Mesenchymal stem cell (in vitro differentiated cells and primary cell): ENCODE measurements at regions not wholly inside any gene's neighbourhood (a gene's known extent, or its start where the extent isn't known, plus 50 kb on each side); places are given as distances from the start of the nearest gene placed in this dataset.

ENCODE experiments used
- DNase-seq: peaks from one replicate; pipeline ENCODE4 v3.0.0-alpha.2; 2013
- H2AFZ ChIP-seq: one replicate; pipeline ENCODE4 v1.6.1; 2013; ENCODE audit warnings: low read depth, mild to moderate bottlenecking, control low read depth, inconsistent platforms, low read length, moderate library complexity
- H2AK5ac ChIP-seq: 2 replicates; pipeline ENCODE4 v1.6.1; 2013; ENCODE audit warnings: low read length, moderate library complexity, mild to moderate bottlenecking, inconsistent platforms; ENCODE audit not compliant: severe bottlenecking
- H2BK120ac ChIP-seq: one replicate; pipeline ENCODE4 v1.6.1; 2013; ENCODE audit warnings: low read depth, mild to moderate bottlenecking, inconsistent platforms, low read length, moderate library complexity
- H2BK12ac ChIP-seq, 2 experiments: one replicate each; pipeline ENCODE4 v1.6.1; 2013; ENCODE audit warnings: inconsistent platforms in 2 of 2, low read length in 2 of 2, mild to moderate bottlenecking in 2 of 2, moderate library complexity in 2 of 2, control low read depth in 1 of 2
- H2BK15ac ChIP-seq: one replicate; pipeline ENCODE4 v1.6.1; 2013; ENCODE audit warnings: mild to moderate bottlenecking, low read depth, inconsistent platforms; ENCODE audit not compliant: poor library complexity, severe bottlenecking
- H2BK5ac ChIP-seq: 2 replicates; pipeline ENCODE4 v1.6.1; 2013; ENCODE audit warnings: low read depth, mild to moderate bottlenecking, low read length, control low read depth, inconsistent platforms; ENCODE audit not compliant: poor library complexity, severe bottlenecking
- H3K14ac ChIP-seq, 2 experiments: one replicate each; pipeline ENCODE4 v1.6.1; 2013; ENCODE audit warnings: inconsistent platforms in 2 of 2, low read length in 2 of 2, control low read depth in 1 of 2, mild to moderate bottlenecking in 1 of 2, moderate library complexity in 1 of 2
- H3K18ac ChIP-seq, 2 experiments: one replicate each; pipeline ENCODE4 v1.6.1; 2013; ENCODE audit warnings: inconsistent platforms in 2 of 2, low read length in 2 of 2, control low read depth in 1 of 2, low read depth in 1 of 2, mild to moderate bottlenecking in 1 of 2
- H3K23ac ChIP-seq, 2 experiments: one replicate each; pipeline ENCODE4 v1.6.1; 2013; ENCODE audit warnings: inconsistent platforms in 2 of 2, low read length in 2 of 2, mild to moderate bottlenecking in 2 of 2, moderate library complexity in 2 of 2, control low read depth in 1 of 2
- H3K27ac ChIP-seq: 2 replicates; pipeline ENCODE4 v1.5.1; 2013; ENCODE audit warnings: mild to moderate bottlenecking, moderate library complexity, low read length, control low read depth, inconsistent platforms; ENCODE audit not compliant: poor library complexity, severe bottlenecking
- H3K27me3 ChIP-seq, 2 experiments: 2 replicates each; pipeline versions ENCODE4 v1.6.1 to v1.7.0; 2013; ENCODE audit warnings: low read length in 2 of 2, mild to moderate bottlenecking in 2 of 2, moderate library complexity in 2 of 2, control low read depth in 1 of 2, inconsistent platforms in 1 of 2; ENCODE audit not compliant: control insufficient read depth in 1 of 2, insufficient read depth in 1 of 2
- H3K36me3 ChIP-seq, 2 experiments: 2 replicates each; pipeline versions ENCODE4 v1.6.1 to v1.7.0; 2013; ENCODE audit warnings: low read length in 2 of 2, control low read depth in 1 of 2, inconsistent platforms in 1 of 2, low read depth in 1 of 2, mild to moderate bottlenecking in 1 of 2; ENCODE audit not compliant: insufficient read depth in 2 of 2, control insufficient read depth in 1 of 2
- H3K4ac ChIP-seq, 2 experiments: one replicate each; pipeline ENCODE4 v1.6.1; 2013; ENCODE audit warnings: inconsistent platforms in 2 of 2, low read length in 2 of 2, mild to moderate bottlenecking in 2 of 2, moderate library complexity in 2 of 2, control low read depth in 1 of 2, low read depth in 1 of 2
- H3K4me1 ChIP-seq: 2 replicates; pipeline ENCODE4 v1.6.1; 2013; ENCODE audit warnings: low read depth, low read length, control low read depth; ENCODE audit not compliant: control insufficient read depth, insufficient read depth
- H3K4me2 ChIP-seq: 2 replicates; pipeline ENCODE4 v1.6.1; 2013; ENCODE audit warnings: low read length, mild to moderate bottlenecking, inconsistent platforms; ENCODE audit not compliant: poor library complexity, severe bottlenecking
- H3K4me3 ChIP-seq, 2 experiments: 2 replicates each; pipeline versions ENCODE4 v1.5.1 to v1.7.0; 2013; ENCODE audit warnings: low read length in 2 of 2, mild to moderate bottlenecking in 2 of 2, control low read depth in 1 of 2, low read depth in 1 of 2; ENCODE audit not compliant: insufficient read depth in 1 of 2
- H3K79me1 ChIP-seq: replicated peaks from 2 replicates; pipeline ENCODE4 v1.6.1; 2013; ENCODE audit warnings: mild to moderate bottlenecking, control low read depth, low read length, inconsistent platforms; ENCODE audit not compliant: poor library complexity, severe bottlenecking
- H3K9ac ChIP-seq: 2 replicates; pipeline ENCODE4 v1.7.0; 2013; ENCODE audit warnings: mild to moderate bottlenecking, low read length, moderate library complexity
- H3K9me3 ChIP-seq: 2 replicates; pipeline ENCODE4 v1.7.0; 2013; ENCODE audit warnings: mild to moderate bottlenecking, low read length; ENCODE audit not compliant: control insufficient read depth
- H4K8ac ChIP-seq: one replicate; pipeline ENCODE4 v1.6.1; 2013; ENCODE audit warnings: inconsistent platforms, mild to moderate bottlenecking, low read length, moderate library complexity
- H4K91ac ChIP-seq: one replicate; pipeline ENCODE4 v1.6.1; 2013; ENCODE audit warnings: mild to moderate bottlenecking, low read length, inconsistent platforms
- WGBS: methylation state at CpG from one replicate; pipeline ENCODE4 v1.1.7; 2013; ENCODE audit warnings: mixed read lengths; 5-methylcytosine and 5-hydroxymethylcytosine counted together

DNA sequence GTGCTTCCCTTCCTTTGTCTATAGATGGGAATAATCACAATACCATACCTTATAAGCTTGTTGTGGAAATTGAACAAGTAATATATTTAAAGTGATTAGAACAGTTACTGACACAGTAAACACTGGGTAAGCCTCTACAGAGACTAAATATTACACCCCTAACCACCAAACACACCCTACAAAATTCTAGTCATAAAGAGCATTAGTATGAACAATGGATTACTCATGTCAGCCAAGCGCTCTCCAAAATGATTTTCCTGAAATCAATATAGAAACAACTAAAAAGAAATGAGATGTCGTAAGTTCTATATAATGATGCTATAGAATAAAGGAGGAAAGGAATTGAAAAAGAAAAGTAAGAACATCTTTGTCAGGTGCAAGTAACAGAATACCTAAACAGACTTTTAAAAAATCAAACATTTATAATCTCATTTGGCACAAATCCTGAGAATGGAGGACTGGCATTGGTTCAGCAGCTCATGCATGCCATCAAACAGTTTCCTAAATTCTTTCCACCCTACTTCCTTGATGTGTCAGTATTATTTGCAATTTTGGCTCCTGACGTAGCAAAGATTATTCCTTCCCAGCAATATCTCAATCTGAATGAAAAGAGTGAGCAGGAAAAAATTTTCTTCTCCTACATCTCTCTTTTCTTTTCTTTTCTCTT lies 118.0 kb downstream of the SINHCAF start:
- no peaks in the 10 kb centered on the region for H3K79me1 ChIP-seq
- no peak overlapping the region for H4K8ac ChIP-seq
- no peak overlapping the region for H2AK5ac ChIP-seq
- 94% methylated on average over 1 of the region's 3 CpGs for WGBS
- no peaks in the 10 kb centered on the region for H3K4me1 ChIP-seq
- no peak overlapping the region for H2AFZ ChIP-seq
- H2BK15ac ChIP-seq = no peak overlapping the region
- H3K9me3 ChIP-seq = no peaks in the 10 kb centered on the region
- no peak overlapping the region for H4K91ac ChIP-seq
- H3K4me3 ChIP-seq = no peak overlapping the region
- no peak overlapping the region for H3K4ac ChIP-seq
- H2BK120ac ChIP-seq = no peak overlapping the region
- H2BK5ac ChIP-seq = no peak overlapping the region
- H3K27me3 ChIP-seq = peaks cover 0 to 15% of the 10 kb centered on the region in 2 experiments
- no peak overlapping the region for H3K9ac ChIP-seq
- H2BK12ac ChIP-seq = no peak overlapping the region
- H3K27ac ChIP-seq = no peak overlapping the region
- H3K23ac ChIP-seq = no peak overlapping the region
- no peaks in the 10 kb centered on the region for H3K36me3 ChIP-seq
- no peak overlapping the region for H3K18ac ChIP-seq
- H3K14ac ChIP-seq = no peak overlapping the region
- DNase-seq = no peak
- no peak overlapping the region for H3K4me2 ChIP-seq

DNA sequence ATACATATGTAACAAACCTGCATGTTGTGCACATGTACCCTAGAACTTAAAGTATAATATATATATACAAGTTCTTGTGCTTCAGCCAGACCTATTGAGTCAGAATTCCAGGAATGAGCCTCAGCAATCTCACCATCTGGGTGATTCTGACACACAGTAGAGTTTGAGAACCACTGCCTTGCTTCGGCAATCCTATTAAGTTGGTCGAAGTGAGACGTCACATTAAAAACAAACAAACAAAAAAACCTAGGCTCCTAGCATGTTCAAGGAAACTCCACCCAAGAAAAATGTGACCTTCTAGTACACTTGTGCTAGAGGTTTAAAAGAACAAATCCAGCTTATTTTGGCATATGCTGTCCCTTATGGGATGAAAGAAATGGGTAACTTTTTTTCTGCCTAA lies 115.8 kb downstream of the SINHCAF start:
- Histone ChIP-seq H3K4me3 (no peak overlapping the region), H2AK5ac (no peak overlapping the region), H2AFZ (no peak overlapping the region), H3K14ac (no peak overlapping the region), H2BK12ac (no peak overlapping the region), H3K27me3 (peaks cover 5 to 8% of the 10 kb centered on the region in 2 experiments), H3K9me3 (no peaks in the 10 kb centered on the region), H3K9ac (no peak overlapping the region), H3K79me1 (no peaks in the 10 kb centered on the region), H3K4me2 (no peak overlapping the region), H3K23ac (no peak overlapping the region), H3K36me3 (no peaks in the 10 kb centered on the region), H4K8ac (no peak overlapping the region), H3K4me1 (no peaks in the 10 kb centered on the region), H2BK120ac (no peak overlapping the region), H3K18ac (no peak overlapping the region), H3K4ac (no peak overlapping the region), H3K27ac (no peak overlapping the region), H4K91ac (no peak overlapping the region), H2BK5ac (no peak overlapping the region), H2BK15ac (no peak overlapping the region)
- WGBS = 93% methylated on average over 2 of the region's 3 CpGs
- DNase-seq = peak; percentile 7

- no peak overlapping the region for H3K14ac ChIP-seq
- H3K23ac ChIP-seq = no peak overlapping the region
- no peak overlapping the region for H2BK12ac ChIP-seq
- no peak overlapping the region for H3K9ac ChIP-seq
- no peak overlapping the region for H3K4me2 ChIP-seq
- no peak overlapping the region for H3K18ac ChIP-seq
- no peak overlapping the region for H2BK15ac ChIP-seq
- DNase-seq = no peak
- no peak overlapping the region for H2AK5ac ChIP-seq
- no peak overlapping the region for H3K4me3 ChIP-seq
- no peak overlapping the region for H3K4ac ChIP-seq
- H3K27ac ChIP-seq = no peak overlapping the region
- H4K91ac ChIP-seq = no peak overlapping the region
- no peaks in the 10 kb centered on the region for H3K79me1 ChIP-seq
- H3K9me3 ChIP-seq = no peaks in the 10 kb centered on the region
- H2BK5ac ChIP-seq = no peak overlapping the region
- peaks cover 10 to 12% of the 10 kb centered on the region in 2 experiments for H3K27me3 ChIP-seq
- no peaks in the 10 kb centered on the region for H3K4me1 ChIP-seq
- H2BK120ac ChIP-seq = no peak overlapping the region
- no peak overlapping the region for H2AFZ ChIP-seq
- no peaks in the 10 kb centered on the region for H3K36me3 ChIP-seq
- H4K8ac ChIP-seq = no peak overlapping the region
- 100% methylated on average over 1 of the region's 1 CpG for WGBS
Measured at GRCh38 chr12:31210541-31210940, 115.4 kb downstream of the SINHCAF start.

DNA sequence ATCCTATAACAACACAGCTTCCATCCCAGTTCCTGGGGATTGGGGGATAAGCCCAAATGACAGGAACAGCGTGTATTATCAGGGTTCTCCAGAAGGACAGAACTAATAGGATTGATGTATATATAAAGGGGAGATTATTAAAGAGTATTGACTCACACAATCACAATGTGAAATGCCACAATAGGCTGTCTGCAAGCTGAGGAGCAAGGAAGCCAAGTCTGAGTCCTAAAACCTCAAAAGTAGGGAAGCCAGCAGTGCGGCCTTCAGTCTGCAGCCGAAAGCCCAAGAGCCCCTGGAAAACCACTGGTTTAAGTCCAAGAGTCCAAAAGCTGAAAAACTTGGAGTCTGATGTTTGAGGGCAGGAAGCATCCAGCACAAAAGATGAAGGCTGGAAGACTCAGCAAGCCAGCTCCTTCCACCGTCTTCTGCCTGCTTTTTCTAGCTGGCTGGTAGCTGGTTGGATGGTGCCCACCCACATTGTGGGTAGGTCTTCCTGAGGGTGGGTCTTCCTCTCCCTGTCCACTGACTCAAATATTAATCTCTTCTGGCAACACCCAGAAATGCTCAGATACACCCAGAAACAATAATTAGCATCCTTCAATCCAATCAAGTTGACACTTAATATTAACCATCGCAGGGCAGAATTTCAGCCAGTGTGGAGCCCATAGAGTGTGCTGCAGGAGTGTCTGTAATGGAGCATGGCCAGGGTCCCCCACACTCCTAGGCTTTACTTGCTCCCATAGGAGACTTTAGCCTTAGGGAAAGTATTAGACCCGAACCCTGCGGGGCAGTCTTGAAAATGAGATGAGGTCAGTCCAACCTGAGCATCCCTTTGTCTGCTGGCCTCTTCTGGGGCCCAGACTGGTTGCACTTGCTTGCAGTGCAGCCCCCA lies 111.1 kb downstream of the SINHCAF start:
- Histone ChIP-seq H3K9ac (no peak overlapping the region), H2BK120ac (no peak overlapping the region), H3K9me3 (no peaks in the 10 kb centered on the region), H2AK5ac (no peak overlapping the region), H4K91ac (no peak overlapping the region), H3K27ac (no peak overlapping the region), H3K27me3 (peaks cover 43 to 53% of the 10 kb centered on the region in 2 experiments), H3K4ac (no peak overlapping the region), H3K4me1 (no peaks in the 10 kb centered on the region), H3K18ac (no peak overlapping the region), H3K4me3 (no peak overlapping the region), H3K14ac (no peak overlapping the region), H3K23ac (no peak overlapping the region), H2BK12ac (no peak overlapping the region), H4K8ac (no peak overlapping the region), H2BK15ac (no peak overlapping the region), H2BK5ac (no peak overlapping the region), H2AFZ (no peak overlapping the region), H3K79me1 (no peaks in the 10 kb centered on the region), H3K36me3 (no peaks in the 10 kb centered on the region), H3K4me2 (no peak overlapping the region)
- 85% methylated on average over 6 of the region's 7 CpGs for whole genome bisulfite sequencing
- DNase-seq = no peak
